Coronary artery (tissue), 2 donors: ENCODE measurements at regions not wholly inside any gene's neighbourhood (a gene's known extent, or its start where the extent isn't known, plus 50 kb on each side); places are given as distances from the start of the nearest gene placed in this dataset.

Source experiments
- DNase-seq: peaks from one replicate; pipeline ENCODE4 v3.0.0-alpha.2; 2017; ENCODE audit warnings: low spot score
- H3K27ac ChIP-seq, 2 donors: fragments of 200-600 bp; sonication (generic); one replicate each; pipeline ENCODE4 v1.5.1; 2016 to 2019
- H3K4me3 ChIP-seq: fragments of 200-600 bp; sonication (generic); 2 replicates; pipeline ENCODE4 v1.5.1; 2016; ENCODE audit warnings: mild to moderate bottlenecking, moderate library complexity
- TF ChIP-seq, protein P1 (sequence below): fragments of 200-600 bp; sonication (generic); IDR thresholded peaks from one replicate; pipeline ENCODE4 v1.5.1; 2019; ENCODE audit warnings: antibody characterized with exemption

- no peak for DNase-seq
- Histone ChIP-seq H3K4me3 (no peak overlapping the region), H3K27ac (no peak overlapping the region)
- TF ChIP-seq, protein P1, sequence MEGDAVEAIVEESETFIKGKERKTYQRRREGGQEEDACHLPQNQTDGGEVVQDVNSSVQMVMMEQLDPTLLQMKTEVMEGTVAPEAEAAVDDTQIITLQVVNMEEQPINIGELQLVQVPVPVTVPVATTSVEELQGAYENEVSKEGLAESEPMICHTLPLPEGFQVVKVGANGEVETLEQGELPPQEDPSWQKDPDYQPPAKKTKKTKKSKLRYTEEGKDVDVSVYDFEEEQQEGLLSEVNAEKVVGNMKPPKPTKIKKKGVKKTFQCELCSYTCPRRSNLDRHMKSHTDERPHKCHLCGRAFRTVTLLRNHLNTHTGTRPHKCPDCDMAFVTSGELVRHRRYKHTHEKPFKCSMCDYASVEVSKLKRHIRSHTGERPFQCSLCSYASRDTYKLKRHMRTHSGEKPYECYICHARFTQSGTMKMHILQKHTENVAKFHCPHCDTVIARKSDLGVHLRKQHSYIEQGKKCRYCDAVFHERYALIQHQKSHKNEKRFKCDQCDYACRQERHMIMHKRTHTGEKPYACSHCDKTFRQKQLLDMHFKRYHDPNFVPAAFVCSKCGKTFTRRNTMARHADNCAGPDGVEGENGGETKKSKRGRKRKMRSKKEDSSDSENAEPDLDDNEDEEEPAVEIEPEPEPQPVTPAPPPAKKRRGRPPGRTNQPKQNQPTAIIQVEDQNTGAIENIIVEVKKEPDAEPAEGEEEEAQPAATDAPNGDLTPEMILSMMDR = no peak
These were observed 820.3 kb downstream of the USP25 start for GRCh38 chr21:16550118-16550517.

DNA sequence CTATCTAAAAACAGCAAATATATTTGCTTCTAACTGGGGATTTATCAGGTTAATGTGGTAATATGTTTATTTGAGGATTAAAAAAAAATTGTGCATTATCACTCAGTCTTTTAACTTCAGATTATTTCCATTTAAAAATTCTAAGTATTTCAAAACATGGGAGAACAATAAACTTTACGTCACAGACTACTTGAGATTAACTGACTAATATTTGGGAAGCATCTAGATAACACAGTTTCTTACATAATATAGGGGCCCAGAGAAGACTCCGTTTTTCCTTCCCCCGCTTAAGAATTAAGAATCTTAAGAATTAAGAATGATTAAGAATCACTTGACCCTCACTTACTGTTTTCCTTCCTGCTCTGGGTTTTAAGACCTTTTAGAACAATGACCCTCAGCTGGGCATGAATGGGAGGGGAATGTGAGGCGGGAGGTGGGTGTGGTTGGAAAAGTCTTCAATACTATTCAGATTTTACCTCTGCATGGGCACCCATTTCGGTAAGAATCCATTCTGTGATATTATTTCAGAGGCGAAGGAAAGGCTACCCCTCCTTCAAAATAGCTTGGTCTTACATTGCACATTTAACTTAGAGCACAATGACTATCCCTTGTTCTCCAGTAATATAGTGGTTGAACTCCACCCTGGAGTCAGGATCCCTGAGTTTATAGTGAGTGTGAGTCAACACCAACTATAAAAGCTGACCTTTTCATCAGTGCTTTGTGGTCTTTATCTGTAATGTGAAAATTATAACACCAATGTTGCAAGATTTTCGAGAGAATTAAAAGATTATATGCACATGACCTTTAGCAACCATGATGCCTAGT lies 821.3 kb downstream of the USP25 start:
- no peak overlapping the region for H3K4me3 ChIP-seq
- TF ChIP-seq, protein P1 = no peak
- DNase-seq = no peak
- no peak overlapping the region for H3K27ac ChIP-seq

- TF ChIP-seq, protein P1 = no peak
- Histone ChIP-seq H3K4me3 (no peak overlapping the region), H3K27ac (no peak overlapping the region)
- DNase-seq = no peak
These were observed 823.1 kb downstream of the USP25 start for GRCh38 chr21:16552880-16553279.

- TF ChIP-seq, protein P1 = no peak
- Histone ChIP-seq H3K27ac (peak overlapping the region in 1 of 2 donors; percentile 41), H3K4me3 (no peak overlapping the region)
- no peak for DNase-seq
These were observed 824.7 kb downstream of the USP25 start for GRCh38 chr21:16554503-16554902.

- no peak for DNase-seq
- Histone ChIP-seq H3K4me3 (no peak overlapping the region), H3K27ac (no peak overlapping the region)
- TF ChIP-seq, protein P1 = no peak
These were observed 833.3 kb downstream of the USP25 start for GRCh38 chr21:16563116-16563515.

DNA sequence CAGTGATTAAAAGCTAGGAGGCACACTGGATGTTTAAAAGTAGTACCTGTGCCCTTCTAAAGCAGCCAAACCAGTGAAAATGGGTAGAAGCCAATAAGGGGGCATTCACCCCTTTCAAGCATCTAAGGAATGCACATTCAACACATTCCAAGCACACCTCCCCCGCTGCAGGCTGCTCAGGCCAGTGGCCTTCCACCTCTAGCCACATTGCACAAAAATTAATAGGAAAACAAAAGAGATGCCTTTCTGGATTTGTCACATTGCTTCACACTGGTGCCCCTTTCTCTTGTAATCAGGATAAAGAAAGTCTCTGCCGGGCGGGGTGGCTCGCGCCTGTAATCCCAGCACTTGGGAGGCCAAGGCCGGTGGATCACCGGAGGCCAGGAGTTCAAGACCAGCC lies 834.0 kb downstream of the USP25 start:
- DNase-seq = no peak
- no peak overlapping the region for H3K27ac ChIP-seq
- TF ChIP-seq, protein P1 = no peak
- H3K4me3 ChIP-seq = no peak overlapping the region

DNA sequence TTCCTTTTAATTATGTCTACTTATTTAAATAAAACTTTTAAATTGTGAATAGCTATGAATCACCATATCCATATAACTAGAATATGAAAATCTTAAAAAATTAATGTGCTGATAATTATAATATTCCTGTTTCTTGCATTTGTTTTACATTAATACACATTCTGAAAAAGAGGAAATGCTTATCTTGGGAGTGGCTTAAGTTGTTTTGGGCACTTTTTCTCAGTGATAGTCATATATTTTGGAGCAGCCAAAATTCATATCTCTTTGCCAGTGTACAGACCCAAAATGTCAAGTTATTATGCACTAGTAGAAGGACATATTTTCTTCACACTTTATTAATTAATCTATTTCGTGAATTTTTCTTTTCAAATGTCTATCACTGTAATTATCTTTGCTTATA lies 838.5 kb downstream of the USP25 start:
- no peak overlapping the region for H3K4me3 ChIP-seq
- TF ChIP-seq, protein P1 = no peak
- DNase-seq = no peak
- H3K27ac ChIP-seq = no peak overlapping the region
